ENCODE measurements at regions not wholly inside any gene's neighbourhood (a gene's known extent, or its start where the extent isn't known, plus 50 kb on each side); places are given as distances from the start of the nearest gene placed in this dataset.
A peak's percentile ranks its signal among the peaks of the same experiment; 100 is the strongest.

GRCh38 chr6:84459401-84459800 is 232.0 kb upstream of the CEP162 start:
- DNase-seq = no peak

GRCh38 chr6:84458271-84458670 is 230.8 kb upstream of the CEP162 start:
- DNase-seq = no peak

- no peak for DNase-seq
Observed at GRCh38 chr6:84457276-84457675, 229.8 kb upstream of the CEP162 start.

- DNase-seq = no peak
Observed at GRCh38 chr6:84456803-84457202, 229.4 kb upstream of the CEP162 start.

- DNase-seq = no peak
Observed at GRCh38 chr6:84455511-84456029, 228.1 kb upstream of the CEP162 start.

- DNase-seq = no peak
Observed at GRCh38 chr6:84453499-84453898, 226.1 kb upstream of the CEP162 start.

- DNase-seq = no peak
Observed at GRCh38 chr6:84450018-84450417, 222.6 kb upstream of the CEP162 start.

- no peak for DNase-seq
Observed at GRCh38 chr6:84449220-84449619, 221.8 kb upstream of the CEP162 start.

- DNase-seq = no peak
Observed at GRCh38 chr6:84448331-84448730, 220.9 kb upstream of the CEP162 start.

GRCh38 chr6:84447651-84448050 is 220.2 kb upstream of the CEP162 start:
- no peak for DNase-seq

GRCh38 chr6:84445068-84445467 is 217.6 kb upstream of the CEP162 start:
- no peak for DNase-seq

GRCh38 chr6:84442208-84442607 is 214.8 kb upstream of the CEP162 start:
- no peak for DNase-seq

- no peak for DNase-seq
Observed at GRCh38 chr6:84441456-84441855, 214.0 kb upstream of the CEP162 start.

GRCh38 chr6:84434550-84434949 is 207.1 kb upstream of the CEP162 start:
- no peak for DNase-seq

GRCh38 chr6:84432619-84433018 is 205.2 kb upstream of the CEP162 start:
- no peak for DNase-seq

- DNase-seq = peak in 1 of 2 experiments; percentile 26
Observed at GRCh38 chr6:84428300-84428907, 201.0 kb upstream of the CEP162 start.

GRCh38 chr6:84425971-84426705 is 198.7 kb upstream of the CEP162 start:
- DNase-seq = no peak

GRCh38 chr6:84424956-84425355 is 197.5 kb upstream of the CEP162 start:
- DNase-seq = no peak

GRCh38 chr6:84422380-84422968 is 195.0 kb upstream of the CEP162 start:
- no peak for DNase-seq

- DNase-seq = no peak
Observed at GRCh38 chr6:84421031-84421430, 193.6 kb upstream of the CEP162 start.

- DNase-seq = no peak
Observed at GRCh38 chr6:84417260-84417659, 189.8 kb upstream of the CEP162 start.

GRCh38 chr6:84416043-84416657 is 188.7 kb upstream of the CEP162 start:
- DNase-seq = no peak

GRCh38 chr6:84415517-84415916 is 188.1 kb upstream of the CEP162 start:
- DNase-seq = no peak

- no peak for DNase-seq
Observed at GRCh38 chr6:84415068-84415467, 187.6 kb upstream of the CEP162 start.
